NCI-H2227 (cell line): ENCODE measurements at regions not wholly inside any gene's neighbourhood (a gene's known extent, or its start where the extent isn't known, plus 50 kb on each side); places are given as distances from the start of the nearest gene placed in this dataset.
"Not testable (repeated sequence)": the region's sequence is repeated elsewhere in the genome, so short reads cannot be mapped to it uniquely, and the experiment has no call there.

ENCODE experiments used
- DNase-seq: peaks from one replicate; lab custom pipeline; 2025; ENCODE audit not compliant: unreplicated experiment; lab: John Stamatoyannopoulos, UW

DNA sequence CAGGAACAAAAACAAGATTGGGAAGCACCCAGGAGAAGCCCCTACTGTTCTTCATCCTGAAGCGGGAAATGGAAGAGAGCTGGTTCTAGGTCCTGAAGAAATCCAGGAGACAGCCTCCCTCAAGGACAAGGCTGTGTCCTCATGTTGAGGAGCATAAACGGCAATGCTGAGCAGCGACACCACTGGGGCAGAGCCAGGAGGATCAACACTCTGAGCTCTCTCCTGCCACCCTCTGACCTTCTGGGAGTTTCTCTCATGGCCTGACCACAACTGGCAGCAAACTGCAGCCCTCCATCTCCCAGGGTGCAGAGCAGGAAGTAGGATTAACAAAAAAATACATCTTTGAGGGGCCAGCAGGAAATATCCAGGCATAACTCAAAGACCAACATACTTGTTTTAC, 1292.2 kb upstream of the TMEM132C start:
- DNase-seq: no peak

GRCh38 chr12:126976579-126976978, 1290.4 kb upstream of the TMEM132C start:
- DNase-seq: no peak

DNA sequence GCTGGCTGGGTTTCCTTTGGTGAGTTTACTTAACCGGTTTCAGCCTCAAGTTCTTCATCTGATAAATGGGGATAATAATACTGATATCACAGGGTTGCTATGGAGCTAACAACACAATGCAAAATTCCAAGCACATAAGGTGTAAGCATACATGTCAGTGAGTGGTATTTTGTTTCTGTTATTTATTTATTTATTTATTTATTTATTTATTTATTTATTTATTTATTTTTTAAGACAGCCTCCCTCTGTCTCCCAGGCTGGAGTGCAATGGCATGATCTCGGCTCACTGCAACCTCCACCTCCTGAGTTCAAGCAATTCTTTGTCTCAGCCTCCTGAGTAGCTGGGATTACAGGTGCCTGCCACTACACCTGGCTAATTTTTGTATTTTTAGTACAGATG, 1287.4 kb upstream of the TMEM132C start:
- not testable (repeated sequence) for DNase-seq

- no peak for DNase-seq
These were observed 1284.3 kb upstream of the TMEM132C start for GRCh38 chr12:126982707-126983106.

DNA sequence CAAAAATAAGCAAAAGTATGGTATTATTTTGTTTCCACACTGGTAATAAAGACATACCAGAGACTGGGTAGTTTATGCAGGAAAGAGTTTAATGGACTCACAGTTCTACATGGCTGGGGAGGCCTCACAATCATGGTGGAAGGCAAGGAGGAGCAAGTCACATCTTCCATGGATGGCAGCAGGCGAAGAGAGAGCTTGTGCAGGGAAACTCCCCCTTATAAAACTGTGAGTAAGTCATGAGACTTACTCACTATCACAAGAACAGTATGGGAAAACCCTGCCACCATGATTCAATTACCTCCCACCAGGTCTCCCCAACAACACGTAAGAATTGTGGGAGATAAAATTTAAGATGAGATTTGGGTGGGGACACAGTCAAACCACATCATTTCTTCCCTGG, 1283.2 kb upstream of the TMEM132C start:
- not testable (repeated sequence) for DNase-seq

DNA sequence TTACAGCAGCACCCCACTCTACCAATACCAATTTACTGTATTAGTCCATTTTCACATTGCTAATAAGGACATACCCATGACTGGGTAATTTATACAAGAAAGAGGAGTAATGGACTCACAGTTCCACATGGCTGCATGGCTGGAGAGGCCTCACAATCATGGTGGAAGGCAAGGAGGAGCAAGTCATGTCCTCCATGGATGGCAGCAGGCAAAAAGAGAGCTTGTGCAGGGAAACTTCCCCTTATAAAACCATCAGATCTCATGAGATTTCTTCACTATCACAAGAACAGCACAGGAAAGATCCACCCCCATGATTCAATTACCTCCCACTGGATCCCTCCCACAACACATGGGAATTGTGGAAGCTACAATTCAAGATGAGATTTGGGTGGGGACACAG, 1281.3 kb upstream of the TMEM132C start:
- not testable (repeated sequence) for DNase-seq

- DNase-seq: no peak
These were observed 1277.4 kb upstream of the TMEM132C start for GRCh38 chr12:126989532-126989931.

DNA sequence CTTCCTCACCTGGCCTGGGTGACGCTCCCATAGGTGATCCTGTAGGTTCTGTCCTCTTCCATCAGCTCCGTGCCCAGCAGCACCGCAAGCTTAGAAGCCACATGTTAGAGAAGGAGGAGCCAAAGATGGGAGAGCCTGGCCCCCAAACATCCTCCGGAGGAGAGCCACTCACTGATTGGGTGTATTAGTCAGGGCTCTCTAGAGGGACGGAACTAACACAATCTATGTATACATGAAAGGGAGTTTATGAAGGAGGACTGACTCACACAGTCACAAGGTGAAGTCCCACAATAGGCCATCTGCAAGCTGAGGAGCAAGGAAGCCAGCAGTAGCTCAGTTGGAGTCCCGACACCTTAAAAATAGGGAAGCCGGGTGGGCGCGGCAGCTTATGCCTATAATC, 1273.1 kb upstream of the TMEM132C start:
- DNase-seq: no peak

DNA sequence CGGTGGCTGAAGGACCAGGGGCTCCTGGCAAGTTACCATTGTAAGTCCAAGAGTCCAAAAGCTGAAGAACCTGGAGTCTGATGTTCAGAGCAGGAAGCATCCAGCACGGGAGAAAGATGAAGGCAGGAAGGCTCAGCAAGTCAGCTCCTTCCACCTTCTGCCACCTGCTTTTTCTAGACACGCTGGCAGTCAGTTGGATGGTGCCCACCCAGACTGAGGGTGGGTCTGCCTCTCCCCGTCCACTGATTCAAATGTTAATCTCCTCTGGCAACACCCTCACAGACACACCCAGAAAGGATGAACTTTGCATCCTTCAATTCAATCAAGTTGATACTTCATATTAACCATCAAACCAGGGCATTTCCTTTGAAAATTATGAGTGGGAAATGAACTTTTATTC, 1272.4 kb upstream of the TMEM132C start:
- no peak for DNase-seq

DNA sequence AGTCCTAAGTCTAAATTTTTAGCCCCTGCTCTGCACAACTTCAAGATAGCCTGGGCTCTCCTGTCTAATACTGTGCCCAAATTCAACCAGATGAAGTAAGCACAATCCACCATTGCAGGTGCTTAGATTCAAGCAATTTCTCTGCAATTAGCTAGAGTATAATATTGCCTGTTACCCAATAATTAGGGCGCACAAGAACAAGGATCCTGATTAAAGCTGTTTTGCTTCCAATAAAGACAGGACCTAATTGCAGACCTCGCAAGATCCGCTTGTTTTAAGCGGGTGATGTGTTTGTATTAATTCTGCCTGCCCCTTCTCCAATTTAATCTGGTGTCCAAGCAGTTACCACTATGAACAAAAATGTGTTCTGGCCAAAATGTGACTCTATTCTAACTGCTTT, 1268.9 kb upstream of the TMEM132C start:
- DNase-seq: no peak

DNA sequence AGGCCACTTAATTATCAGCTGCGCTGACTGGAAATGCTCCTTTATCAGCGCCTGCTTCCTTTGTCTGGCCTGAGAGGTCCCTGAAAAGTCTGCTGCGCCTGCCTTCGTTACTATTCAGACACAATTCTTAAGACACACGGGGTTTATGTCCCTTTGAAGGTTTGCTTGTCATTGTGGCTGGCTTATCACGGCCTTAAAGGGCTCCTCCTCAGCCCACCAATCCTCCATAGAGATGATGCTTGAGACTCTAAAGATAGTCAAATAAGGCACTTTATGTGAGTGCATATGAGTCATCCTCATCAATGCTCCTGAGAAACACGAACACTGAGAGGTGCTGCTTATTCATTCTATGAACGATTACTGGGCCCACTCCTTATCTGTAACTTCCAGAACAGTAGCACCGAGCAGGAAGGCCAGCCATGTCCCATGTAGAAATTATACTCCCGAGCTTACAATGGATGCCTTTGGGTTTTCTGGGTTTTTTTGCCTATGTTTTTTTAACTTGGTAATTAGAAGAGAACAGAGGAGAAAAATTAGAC, 1268.2 kb upstream of the TMEM132C start:
- no peak for DNase-seq

- DNase-seq: no peak
These were observed 1267.6 kb upstream of the TMEM132C start for GRCh38 chr12:126999352-126999751.

GRCh38 chr12:127005406-127005805, 1261.6 kb upstream of the TMEM132C start:
- DNase-seq: no peak

DNA sequence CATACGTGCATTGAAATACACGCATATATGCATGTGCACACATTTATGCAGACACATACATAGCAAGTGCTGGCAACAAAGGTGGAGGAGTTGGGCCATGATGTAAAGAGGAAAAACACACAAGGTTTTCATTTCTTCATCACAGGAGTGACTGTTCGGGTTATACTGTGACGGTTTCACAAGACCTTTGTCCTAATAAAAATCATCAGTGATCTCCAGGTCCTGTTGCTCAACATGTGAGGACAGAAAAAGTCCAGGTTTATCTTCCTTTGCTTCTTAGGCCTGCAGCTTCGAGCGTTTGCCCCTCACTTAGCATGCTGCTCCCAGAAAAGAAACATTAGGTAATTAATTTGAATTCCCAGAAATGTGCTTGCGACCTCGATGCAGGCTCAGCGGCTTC, 1260.0 kb upstream of the TMEM132C start:
- DNase-seq: no peak

- DNase-seq: no peak
These were observed 1258.1 kb upstream of the TMEM132C start for GRCh38 chr12:127008755-127009403.

GRCh38 chr12:127012109-127012508, 1254.9 kb upstream of the TMEM132C start:
- DNase-seq: no peak

GRCh38 chr12:127013197-127013596, 1253.8 kb upstream of the TMEM132C start:
- no peak for DNase-seq

GRCh38 chr12:127014079-127014478, 1252.9 kb upstream of the TMEM132C start:
- DNase-seq: no peak

DNA sequence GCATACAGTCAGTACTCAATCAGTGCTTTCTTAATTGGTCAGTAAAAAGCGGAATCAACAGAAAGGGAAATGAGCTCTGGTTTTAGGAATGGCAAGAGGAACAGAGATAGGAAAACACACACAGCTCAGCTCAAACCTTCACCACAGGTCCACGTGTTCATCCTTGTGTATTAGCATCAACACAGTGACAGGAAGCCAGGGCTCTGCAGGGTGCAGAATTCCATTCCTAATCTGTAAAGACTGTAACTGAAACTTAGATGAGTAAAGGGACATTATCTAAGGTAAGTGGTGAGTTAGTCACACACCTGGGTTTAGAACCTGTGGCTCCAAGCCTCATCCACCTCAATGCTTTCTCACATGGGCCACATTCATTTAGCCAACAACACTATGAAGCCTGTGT, 1242.2 kb upstream of the TMEM132C start:
- no peak for DNase-seq

DNA sequence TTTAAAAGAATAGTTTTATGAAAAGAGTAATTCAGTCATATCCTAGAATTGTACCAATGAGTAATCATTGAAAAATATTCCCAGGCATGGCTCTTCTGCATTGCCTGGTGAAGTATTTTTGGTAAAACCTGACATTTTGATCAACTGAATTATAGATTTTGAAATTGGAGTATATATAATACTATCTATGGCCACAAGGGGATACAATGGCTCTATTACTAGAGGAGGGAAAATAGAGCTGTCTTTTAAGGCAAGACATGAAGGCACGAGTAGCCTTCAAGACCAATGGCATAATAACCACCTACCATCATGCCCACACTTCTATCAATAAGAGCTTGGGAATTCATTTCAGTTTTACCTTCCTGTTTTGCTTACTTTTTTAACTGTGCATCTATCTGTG, 1241.4 kb upstream of the TMEM132C start:
- no peak for DNase-seq

DNA sequence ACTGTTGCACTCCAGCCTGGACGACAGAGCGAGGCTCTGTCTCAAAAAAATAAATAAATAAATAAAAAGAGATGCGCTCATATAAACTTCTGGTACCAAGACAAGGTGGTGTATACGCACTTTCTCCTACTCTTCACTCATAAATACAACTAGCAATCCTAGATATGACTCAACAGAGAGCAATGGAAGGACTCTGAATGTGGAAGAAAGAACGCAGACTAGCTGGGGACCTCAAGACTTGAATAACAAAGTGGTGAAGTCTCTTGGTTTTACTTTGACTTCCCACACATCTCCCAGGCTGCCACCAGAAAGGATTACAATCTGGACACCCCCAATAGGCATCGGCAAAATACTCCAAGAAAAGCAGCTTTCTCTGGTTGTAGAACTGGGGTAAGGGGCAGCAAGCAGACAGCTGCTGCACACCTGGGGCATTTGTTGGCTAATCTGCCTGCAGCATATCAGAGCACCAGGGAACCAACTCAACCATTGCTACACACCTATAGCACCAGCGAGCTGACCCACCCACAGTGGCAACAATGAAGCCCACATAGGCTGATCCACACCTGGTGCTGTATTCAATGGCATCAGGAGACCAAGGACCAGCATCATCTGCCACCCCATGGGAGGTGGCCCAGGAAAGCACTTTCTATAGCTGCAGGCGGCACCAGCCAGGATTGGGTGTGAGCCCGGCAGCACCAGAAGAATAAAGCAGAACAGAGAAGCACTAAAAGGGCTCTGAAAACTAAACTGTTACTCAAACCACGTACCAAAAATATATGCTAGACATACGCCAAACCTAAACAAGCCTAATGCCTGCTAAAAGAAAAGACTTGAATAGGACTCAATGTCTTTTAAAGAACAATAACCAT, 1231.7 kb upstream of the TMEM132C start:
- DNase-seq: no peak

- DNase-seq: no peak
These were observed 1228.8 kb upstream of the TMEM132C start for GRCh38 chr12:127038152-127038551.
